ENCODE measurements at regions not wholly inside any gene's neighbourhood (a gene's known extent, or its start where the extent isn't known, plus 50 kb on each side); places are given as distances from the start of the nearest gene placed in this dataset.

- TF ChIP-seq CTCF (IDR thresholded peaks at IDR 0.05) (no peak), POLR2A (IDR thresholded peaks at IDR 0.05) (no peak)
Observed at GRCh38 chr9:91063471-91063870, 261.9 kb downstream of the SYK start.

Measured in ovary (tissue), 3 donors.